ENCODE measurements at regions not wholly inside any gene's neighbourhood (a gene's known extent, or its start where the extent isn't known, plus 50 kb on each side); places are given as distances from the start of the nearest gene placed in this dataset.
A peak's percentile ranks its signal among the peaks of the same experiment; 100 is the strongest.

- no peak overlapping the region for H3K4me3 ChIP-seq (ENCODE audit: low read length)
- no peak for DNase-seq (ENCODE audit: low read depth)
- no peak for TF ChIP-seq CTCF (IDR thresholded peaks at IDR 0.05; ENCODE audit: insufficient read depth, low read depth, low read length, missing control alignments)
These were observed 206.1 kb downstream of the YTHDC2 start for GRCh38 chr5:113719549-113719948.

GRCh38 chr5:113721171-113721570, 207.7 kb downstream of the YTHDC2 start:
- DNase-seq (ENCODE audit: low read depth), result no peak
- no peak overlapping the region for H3K4me3 ChIP-seq (ENCODE audit: low read length)
- TF ChIP-seq CTCF (IDR thresholded peaks at IDR 0.05; ENCODE audit: insufficient read depth, low read depth, low read length, missing control alignments), result no peak

GRCh38 chr5:113723021-113723420, 209.5 kb downstream of the YTHDC2 start:
- no peak for TF ChIP-seq CTCF (IDR thresholded peaks at IDR 0.05; ENCODE audit: insufficient read depth, low read depth, low read length, missing control alignments)
- H3K4me3 ChIP-seq (ENCODE audit: low read length), result no peak overlapping the region
- DNase-seq (ENCODE audit: low read depth), result no peak

GRCh38 chr5:113735751-113736150, 222.3 kb downstream of the YTHDC2 start:
- DNase-seq (ENCODE audit: low read depth), result no peak
- TF ChIP-seq CTCF (IDR thresholded peaks at IDR 0.05; ENCODE audit: insufficient read depth, low read depth, low read length, missing control alignments), result no peak
- no peak overlapping the region for H3K4me3 ChIP-seq (ENCODE audit: low read length)

- H3K4me3 ChIP-seq (ENCODE audit: low read length), result no peak overlapping the region
- DNase-seq (ENCODE audit: low read depth), result no peak
- no peak for TF ChIP-seq CTCF (IDR thresholded peaks at IDR 0.05; ENCODE audit: insufficient read depth, low read depth, low read length, missing control alignments)
These were observed 228.7 kb downstream of the YTHDC2 start for GRCh38 chr5:113742176-113742575.

GRCh38 chr5:113742639-113743038, 229.1 kb downstream of the YTHDC2 start:
- no peak for TF ChIP-seq CTCF (IDR thresholded peaks at IDR 0.05; ENCODE audit: insufficient read depth, low read depth, low read length, missing control alignments)
- H3K4me3 ChIP-seq (ENCODE audit: low read length), result no peak overlapping the region
- DNase-seq (ENCODE audit: low read depth), result no peak

- no peak overlapping the region for H3K4me3 ChIP-seq (ENCODE audit: low read length)
- no peak for TF ChIP-seq CTCF (IDR thresholded peaks at IDR 0.05; ENCODE audit: insufficient read depth, low read depth, low read length, missing control alignments)
- DNase-seq (ENCODE audit: low read depth), result peak; percentile 57
These were observed 234.9 kb downstream of the YTHDC2 start for GRCh38 chr5:113748403-113748802.
